ENCODE measurements at regions not wholly inside any gene's neighbourhood (a gene's known extent, or its start where the extent isn't known, plus 50 kb on each side); places are given as distances from the start of the nearest gene placed in this dataset.
"Not testable (repeated sequence)": the region's sequence is repeated elsewhere in the genome, so short reads cannot be mapped to it uniquely, and the experiment has no call there.

- DNase-seq (ENCODE audit: low read depth in 2 of 2): not testable (repeated sequence)
Measured at GRCh38 chr4:74505355-74505978, 60.5 kb downstream of the AREG start.

GRCh38 chr4:74509363-74509762 is 64.4 kb downstream of the AREG start:
- DNase-seq (ENCODE audit: low read depth in 2 of 2): not testable (repeated sequence)

GRCh38 chr4:74516303-74516702 is 71.4 kb downstream of the AREG start:
- DNase-seq (ENCODE audit: low read depth in 2 of 2): no peak

GRCh38 chr4:74517996-74518395 is 73.1 kb downstream of the AREG start:
- DNase-seq (ENCODE audit: low read depth in 2 of 2): no peak

GRCh38 chr4:74522251-74522991 is 77.5 kb downstream of the AREG start:
- DNase-seq (ENCODE audit: low read depth in 2 of 2): no peak

GRCh38 chr4:74523096-74523495 is 78.2 kb downstream of the AREG start:
- no peak for DNase-seq (ENCODE audit: low read depth in 2 of 2)

- no peak for DNase-seq (ENCODE audit: low read depth in 2 of 2)
Measured at GRCh38 chr4:74524985-74525384, 80.0 kb downstream of the AREG start.

- no peak for DNase-seq (ENCODE audit: low read depth in 2 of 2)
Measured at GRCh38 chr4:74527049-74527448, 82.1 kb downstream of the AREG start.

GRCh38 chr4:74528178-74528577 is 83.2 kb downstream of the AREG start:
- no peak for DNase-seq (ENCODE audit: low read depth in 2 of 2)

GRCh38 chr4:74529284-74530041 is 84.5 kb downstream of the AREG start:
- DNase-seq (ENCODE audit: low read depth in 2 of 2): no peak

- DNase-seq (ENCODE audit: low read depth in 2 of 2): no peak
Measured at GRCh38 chr4:74531963-74532794, 87.2 kb downstream of the AREG start.

GRCh38 chr4:74534121-74534520 is 89.2 kb downstream of the AREG start:
- no peak for DNase-seq (ENCODE audit: low read depth in 2 of 2)

GRCh38 chr4:74534936-74535335 is 90.0 kb downstream of the AREG start:
- DNase-seq (ENCODE audit: low read depth in 2 of 2): no peak

GRCh38 chr4:74535512-74535911 is 90.6 kb downstream of the AREG start:
- DNase-seq (ENCODE audit: low read depth in 2 of 2): no peak

GRCh38 chr4:74536557-74536956 is 91.6 kb downstream of the AREG start:
- no peak for DNase-seq (ENCODE audit: low read depth in 2 of 2)

GRCh38 chr4:74537459-74537858 is 92.5 kb downstream of the AREG start:
- no peak for DNase-seq (ENCODE audit: low read depth in 2 of 2)

GRCh38 chr4:74539044-74539790 is 94.3 kb downstream of the AREG start:
- DNase-seq (ENCODE audit: low read depth in 2 of 2): no peak

- no peak for DNase-seq (ENCODE audit: low read depth in 2 of 2)
Measured at GRCh38 chr4:74540193-74540592, 95.3 kb downstream of the AREG start.

- no peak for DNase-seq (ENCODE audit: low read depth in 2 of 2)
Measured at GRCh38 chr4:74541667-74542066, 96.7 kb downstream of the AREG start.

- no peak for DNase-seq (ENCODE audit: low read depth in 2 of 2)
Measured at GRCh38 chr4:74543231-74543781, 98.4 kb downstream of the AREG start.

GRCh38 chr4:74543983-74544382 is 99.0 kb downstream of the AREG start:
- no peak for DNase-seq (ENCODE audit: low read depth in 2 of 2)
